RKO (cell line): ENCODE measurements at regions not wholly inside any gene's neighbourhood (a gene's known extent, or its start where the extent isn't known, plus 50 kb on each side); places are given as distances from the start of the nearest gene placed in this dataset.

Source experiments
- DNase-seq: peaks from one replicate; pipeline ENCODE4 v3.0.0-alpha.2; 2016; ENCODE audit warnings: low spot score

- DNase-seq: no peak
Measured at GRCh38 chr11:110830344-110830743, 118.1 kb upstream of the ARHGAP20 start.

- DNase-seq: no peak
Measured at GRCh38 chr11:110829873-110830272, 117.6 kb upstream of the ARHGAP20 start.

- DNase-seq: no peak
Measured at GRCh38 chr11:110828086-110828485, 115.8 kb upstream of the ARHGAP20 start.

GRCh38 chr11:110827276-110827675, 115.0 kb upstream of the ARHGAP20 start:
- DNase-seq: no peak

- DNase-seq: no peak
Measured at GRCh38 chr11:110824912-110825620, 112.8 kb upstream of the ARHGAP20 start.

- DNase-seq: peak; percentile 41
Measured at GRCh38 chr11:110818032-110818687, 105.9 kb upstream of the ARHGAP20 start.

- DNase-seq: no peak
Measured at GRCh38 chr11:110812086-110812733, 100.0 kb upstream of the ARHGAP20 start.

GRCh38 chr11:110809417-110810199, 97.4 kb upstream of the ARHGAP20 start:
- no peak for DNase-seq

- DNase-seq: no peak
Measured at GRCh38 chr11:110808248-110808647, 96.0 kb upstream of the ARHGAP20 start.

GRCh38 chr11:110807801-110808200, 95.6 kb upstream of the ARHGAP20 start:
- DNase-seq: no peak

GRCh38 chr11:110805756-110806155, 93.5 kb upstream of the ARHGAP20 start:
- no peak for DNase-seq

- no peak for DNase-seq
Measured at GRCh38 chr11:110802162-110802561, 89.9 kb upstream of the ARHGAP20 start.

- no peak for DNase-seq
Measured at GRCh38 chr11:110801328-110801727, 89.1 kb upstream of the ARHGAP20 start.

- DNase-seq: no peak
Measured at GRCh38 chr11:110798201-110798900, 86.1 kb upstream of the ARHGAP20 start.

GRCh38 chr11:110797453-110797852, 85.2 kb upstream of the ARHGAP20 start:
- DNase-seq: no peak

- DNase-seq: no peak
Measured at GRCh38 chr11:110795112-110795624, 82.9 kb upstream of the ARHGAP20 start.

GRCh38 chr11:110793556-110793955, 81.3 kb upstream of the ARHGAP20 start:
- DNase-seq: no peak

- no peak for DNase-seq
Measured at GRCh38 chr11:110791621-110792020, 79.4 kb upstream of the ARHGAP20 start.

GRCh38 chr11:110787680-110788079, 75.4 kb upstream of the ARHGAP20 start:
- no peak for DNase-seq

- DNase-seq: no peak
Measured at GRCh38 chr11:110786226-110786902, 74.1 kb upstream of the ARHGAP20 start.

- DNase-seq: no peak
Measured at GRCh38 chr11:110785398-110785797, 73.2 kb upstream of the ARHGAP20 start.
